IMR-90 (cell line): ENCODE measurements at regions not wholly inside any gene's neighbourhood (a gene's known extent, or its start where the extent isn't known, plus 50 kb on each side); places are given as distances from the start of the nearest gene placed in this dataset.

ENCODE experiments used
- CTCF ChIP-seq: conservative IDR thresholded peaks from 2 replicates; pipeline ENCODE4 v1.5.1; 2012; ENCODE audit warnings: mild to moderate bottlenecking, low read depth, low read length, improper control_type of control experiment
- FOS ChIP-seq: fragments of 150-350 bp; IDR thresholded peaks from 2 replicates; pipeline ENCODE4 v1.6.1; 2016; ENCODE audit warnings: low read depth, low read length
- MAFK ChIP-seq: IDR thresholded peaks from 2 replicates; pipeline ENCODE4 v1.6.1; 2012; ENCODE audit warnings: low read depth, low read length, improper control_type of control experiment
- POLR2A ChIP-seq: IDR thresholded peaks from 2 replicates; pipeline ENCODE4 v1.6.1; 2012; ENCODE audit warnings: mild to moderate bottlenecking, low read depth, low read length
- RAD21 ChIP-seq: IDR thresholded peaks from 2 replicates; pipeline ENCODE4 v1.6.1; 2012; ENCODE audit warnings: low read length, improper control_type of control experiment
- RFX5 ChIP-seq: IDR thresholded peaks from 2 replicates; pipeline ENCODE4 v1.8.0; 2012; ENCODE audit warnings: low read depth, mild to moderate bottlenecking, low read length, moderate library complexity
- USF2 ChIP-seq: fragments of 150-350 bp; IDR thresholded peaks from 2 replicates; pipeline ENCODE4 v1.6.1; 2017; ENCODE audit warnings: mild to moderate bottlenecking, antibody characterized with exemption, low read length, low read depth

DNA sequence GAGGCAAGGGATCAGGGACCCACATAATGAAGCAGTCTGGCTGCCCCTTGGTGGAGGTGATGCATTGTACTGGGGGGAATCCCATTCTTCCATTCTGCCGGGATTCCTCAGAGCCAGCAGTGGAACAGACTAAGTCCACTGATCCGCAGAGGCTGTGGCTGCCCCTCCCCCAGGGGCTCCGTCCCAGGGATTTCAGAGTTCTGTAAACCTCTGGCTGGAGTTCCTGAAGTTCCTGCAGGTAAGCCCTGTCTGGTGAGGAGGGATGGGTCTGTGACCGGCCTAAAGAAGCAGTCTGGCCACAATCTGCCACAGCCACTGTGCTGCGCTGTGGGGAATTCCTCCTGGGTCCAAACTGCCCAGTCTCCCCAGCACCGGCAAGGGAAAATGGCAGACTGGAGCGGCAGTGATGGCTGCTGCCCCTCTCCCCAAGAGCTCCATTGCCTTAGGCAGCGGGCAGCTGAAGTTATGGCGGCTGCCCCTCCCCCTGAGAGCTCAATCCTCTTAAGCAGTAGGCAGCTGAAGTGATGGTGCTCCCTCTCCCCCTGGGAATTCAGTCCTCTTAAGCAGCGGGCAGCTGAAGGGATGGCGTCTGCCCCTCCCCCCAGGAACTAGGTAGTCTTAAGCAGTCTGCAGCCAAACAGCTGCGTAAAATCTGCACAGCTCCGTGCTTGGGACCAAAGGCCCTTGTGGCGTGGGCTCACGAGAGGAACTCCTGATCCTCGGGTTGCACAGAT, 155.7 kb downstream of the PCDH17 start:
- no peak for TF ChIP-seq FOS
- no peak for TF ChIP-seq CTCF
- TF ChIP-seq RFX5: no peak
- TF ChIP-seq RAD21: no peak
- no peak for TF ChIP-seq USF2
- no peak for TF ChIP-seq POLR2A
- TF ChIP-seq MAFK: no peak
